CD4-positive, alpha-beta T cell treated with Interferon alpha-2 for 1 hour (primary cell): ENCODE measurements at regions not wholly inside any gene's neighbourhood (a gene's known extent, or its start where the extent isn't known, plus 50 kb on each side); places are given as distances from the start of the nearest gene placed in this dataset.

Experiments
- DNase-seq, 2 donors: peaks; one replicate each; pipeline ENCODE4 v3.0.0-alpha.2; 2020 to 2022

GRCh38 chr21:29228306-29228705 is 70.4 kb upstream of the BACH1 start:
- DNase-seq = no peak

GRCh38 chr21:29230551-29231261 is 68.0 kb upstream of the BACH1 start:
- DNase-seq = no peak

GRCh38 chr21:29231756-29232529 is 66.8 kb upstream of the BACH1 start:
- no peak for DNase-seq

DNA sequence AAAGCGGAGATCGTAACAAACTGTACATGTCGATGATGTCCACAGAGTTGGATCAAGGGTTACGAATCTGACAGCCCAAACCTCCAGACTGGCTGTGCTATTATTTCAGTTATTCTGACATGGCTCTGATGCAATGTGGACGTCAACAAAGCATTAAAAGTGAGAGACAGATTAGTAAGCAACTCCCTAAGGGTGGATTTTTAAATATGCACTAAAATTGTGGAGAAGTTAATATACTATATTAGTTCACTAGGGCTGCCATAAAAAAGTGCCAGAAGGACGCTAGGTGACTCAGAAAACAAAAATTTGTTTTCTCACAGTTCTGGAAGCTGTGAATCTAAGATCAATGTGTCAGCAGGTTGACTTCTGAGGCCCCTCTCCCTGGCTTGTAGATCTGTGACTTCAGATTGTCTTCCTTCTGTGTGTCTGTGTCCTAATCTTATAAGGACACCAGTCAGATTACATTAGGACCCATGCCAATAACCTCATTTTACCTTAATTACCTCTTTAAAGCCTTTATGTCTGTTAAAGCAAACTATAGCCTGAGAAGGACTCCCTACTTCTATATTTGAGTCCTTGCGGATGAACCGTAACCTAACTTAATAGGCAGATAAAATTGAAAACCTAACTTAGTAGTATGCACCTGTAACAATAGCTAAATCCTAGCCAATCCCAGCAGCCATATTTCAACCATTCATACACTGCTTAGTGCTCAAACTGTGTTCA is 66.0 kb upstream of the BACH1 start:
- no peak for DNase-seq

DNA sequence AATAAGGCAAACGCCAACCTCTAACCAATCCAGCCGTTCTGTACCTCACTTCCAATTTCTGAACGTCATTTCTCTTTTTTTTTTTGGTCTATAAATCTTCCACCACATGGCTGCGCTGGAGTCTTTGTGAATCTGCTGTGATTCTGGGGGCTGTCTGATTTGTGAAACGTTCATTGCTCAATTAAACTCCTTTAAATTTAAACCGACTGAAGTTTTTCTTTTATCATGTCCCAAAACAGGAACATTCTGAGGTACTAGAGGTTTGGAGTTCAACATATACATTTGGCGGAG is 65.5 kb upstream of the BACH1 start:
- peak; percentile 13 to 21 for DNase-seq

GRCh38 chr21:29233611-29234540 is 64.8 kb upstream of the BACH1 start:
- peak; percentile 22 to 42 for DNase-seq

DNA sequence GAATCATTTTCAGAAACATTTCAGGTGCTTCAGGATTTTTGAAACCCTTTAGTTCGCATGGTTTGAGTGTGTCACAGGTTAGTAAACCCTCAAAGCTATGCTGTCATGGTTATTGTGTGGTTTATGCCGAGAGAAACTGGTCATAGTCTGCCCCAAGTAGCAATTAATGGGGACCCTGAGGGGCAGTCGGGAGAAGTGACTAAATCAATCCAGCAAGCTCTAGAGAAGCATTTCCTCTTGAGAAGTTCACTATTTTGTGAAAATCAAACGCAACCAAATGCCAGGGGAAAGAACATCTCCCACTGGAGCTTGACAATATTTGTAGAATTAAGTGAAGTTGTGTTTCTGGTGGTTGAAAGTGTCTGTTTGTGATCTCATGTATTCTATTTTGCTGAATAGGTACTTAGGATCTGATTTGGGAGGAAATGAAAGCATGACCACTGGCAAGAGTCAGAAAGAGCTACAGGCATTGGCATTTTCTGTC is 63.0 kb upstream of the BACH1 start:
- DNase-seq = no peak

DNA sequence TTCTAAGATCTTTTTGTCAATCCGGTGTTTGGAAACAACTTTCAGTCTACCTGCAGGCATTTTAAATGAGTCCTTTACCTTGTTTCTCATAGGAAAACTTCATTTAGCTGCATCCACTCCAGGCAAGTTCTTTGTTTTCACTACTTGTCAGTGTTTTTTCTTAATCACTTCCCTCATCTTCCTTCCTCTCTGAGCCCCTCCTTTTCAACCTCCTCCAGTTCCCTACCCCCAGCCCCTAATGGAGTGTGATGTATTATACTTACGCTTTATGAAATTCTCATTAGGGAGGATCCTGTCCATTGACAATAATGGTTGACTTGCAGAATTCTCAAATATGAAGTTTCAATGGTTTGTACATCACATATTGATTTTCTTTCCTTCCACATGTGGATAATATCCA is 62.5 kb upstream of the BACH1 start:
- no peak for DNase-seq

- no peak for DNase-seq
These were observed 61.3 kb upstream of the BACH1 start for GRCh38 chr21:29237110-29238052.

GRCh38 chr21:29238053-29238966 is 60.4 kb upstream of the BACH1 start:
- no peak for DNase-seq

DNA sequence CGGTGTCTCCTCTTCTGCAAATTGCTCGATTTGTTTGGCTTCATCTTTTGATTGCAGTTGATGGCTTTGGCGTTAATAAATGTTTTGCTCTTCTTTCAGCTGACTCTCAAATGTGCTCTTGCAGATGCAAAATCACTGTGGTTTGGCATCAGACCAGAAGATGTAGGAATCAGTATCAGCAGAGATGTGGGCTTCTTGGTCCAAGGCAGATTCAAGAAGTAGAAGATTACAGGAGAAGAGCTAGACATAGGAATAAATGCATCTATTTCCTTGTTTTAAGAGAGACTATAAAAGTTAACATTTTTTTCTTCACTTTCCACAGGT is 59.8 kb upstream of the BACH1 start:
- peak in 1 of 2 donors; percentile 29 for DNase-seq

- DNase-seq = no peak
These were observed 58.6 kb upstream of the BACH1 start for GRCh38 chr21:29240136-29240535.

DNA sequence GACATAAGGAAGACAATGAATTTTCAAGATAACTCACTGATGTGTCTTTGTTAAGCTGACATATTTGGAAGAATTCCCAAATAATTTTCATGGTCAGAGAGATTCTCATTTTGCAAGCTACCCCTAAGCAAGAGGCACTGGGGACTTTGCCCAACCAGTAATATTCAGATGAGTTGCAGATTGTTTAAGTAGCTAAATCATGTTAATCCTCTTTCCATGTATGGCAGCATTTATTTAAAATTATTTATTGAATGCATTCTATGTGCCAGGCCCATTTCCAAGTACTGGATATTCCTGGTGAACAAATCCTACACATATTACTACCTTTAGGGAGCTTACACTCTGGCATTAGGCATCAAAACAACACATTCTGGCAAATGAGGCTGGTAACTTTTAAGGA is 56.5 kb upstream of the BACH1 start:
- no peak for DNase-seq

GRCh38 chr21:29243188-29243587 is 55.5 kb upstream of the BACH1 start:
- DNase-seq = no peak

DNA sequence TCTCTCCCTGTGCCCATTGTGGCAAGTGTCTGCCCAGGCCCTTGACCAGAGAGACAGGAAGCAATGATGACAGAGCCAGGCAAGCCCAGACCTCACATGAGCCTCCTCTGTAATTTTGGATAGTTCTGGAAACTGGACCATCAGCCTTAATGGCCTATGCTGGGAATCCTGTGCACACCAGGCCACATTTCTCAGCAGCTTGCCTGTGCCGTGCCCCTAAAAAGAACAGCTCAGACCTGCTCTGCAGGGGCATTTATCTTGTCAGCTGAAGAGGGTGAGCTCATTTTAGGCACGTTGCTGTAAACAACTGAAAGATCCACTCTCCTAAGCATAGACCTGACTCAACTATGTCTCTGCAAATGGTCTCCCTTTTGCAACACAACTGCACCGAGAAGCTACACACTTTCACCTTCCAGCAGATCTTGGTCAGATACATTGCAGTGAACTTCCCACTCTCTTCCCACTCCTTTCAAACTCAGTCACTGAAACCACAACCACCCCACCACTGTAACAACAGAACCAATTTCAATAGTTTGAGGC is 53.5 kb upstream of the BACH1 start:
- no peak for DNase-seq

- no peak for DNase-seq
These were observed 52.9 kb upstream of the BACH1 start for GRCh38 chr21:29245863-29246262.

- DNase-seq = no peak
These were observed 52.1 kb upstream of the BACH1 start for GRCh38 chr21:29246614-29247013.

GRCh38 chr21:29248124-29248523 is 50.6 kb upstream of the BACH1 start:
- no peak for DNase-seq
